B cell (primary cell): ENCODE measurements at regions not wholly inside any gene's neighbourhood (a gene's known extent, or its start where the extent isn't known, plus 50 kb on each side); places are given as distances from the start of the nearest gene placed in this dataset.

Source experiments
- EZH2 ChIP-seq: IDR thresholded peaks from 2 replicates; pipeline ENCODE4 v1.6.1; 2012; ENCODE audit warnings: borderline replicate concordance, low read depth, mild to moderate bottlenecking, moderate library complexity, low read length; ENCODE audit not compliant: insufficient read depth, poor library complexity, severe bottlenecking
- TF ChIP-seq, protein P1 (sequence below): fragments of 200-600 bp; IDR thresholded peaks from one replicate; pipeline ENCODE4 v1.8.0; 2022; ENCODE audit warnings: antibody characterized with exemption, mild to moderate bottlenecking

DNA sequence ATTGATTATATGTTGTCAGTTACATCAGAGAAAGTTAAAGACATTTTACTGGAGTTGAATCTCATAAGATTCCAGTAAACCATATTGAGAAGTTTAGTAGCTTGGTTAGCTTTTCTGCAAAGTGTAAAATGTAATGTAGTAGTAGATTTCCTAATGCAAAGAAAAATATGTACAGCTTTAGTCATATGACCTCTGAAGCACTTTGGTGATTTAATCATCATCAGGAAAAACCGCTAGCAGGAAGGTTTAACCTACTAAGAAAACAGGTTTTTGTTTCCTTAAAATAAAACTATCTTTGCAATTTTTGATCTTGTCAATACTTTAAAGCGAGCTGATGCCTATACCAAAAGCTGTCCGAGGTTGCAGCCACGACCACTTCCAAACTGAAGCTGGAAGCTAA is 364.6 kb upstream of the ZNF385D start:
- no peak for TF ChIP-seq EZH2
- TF ChIP-seq, protein P1, sequence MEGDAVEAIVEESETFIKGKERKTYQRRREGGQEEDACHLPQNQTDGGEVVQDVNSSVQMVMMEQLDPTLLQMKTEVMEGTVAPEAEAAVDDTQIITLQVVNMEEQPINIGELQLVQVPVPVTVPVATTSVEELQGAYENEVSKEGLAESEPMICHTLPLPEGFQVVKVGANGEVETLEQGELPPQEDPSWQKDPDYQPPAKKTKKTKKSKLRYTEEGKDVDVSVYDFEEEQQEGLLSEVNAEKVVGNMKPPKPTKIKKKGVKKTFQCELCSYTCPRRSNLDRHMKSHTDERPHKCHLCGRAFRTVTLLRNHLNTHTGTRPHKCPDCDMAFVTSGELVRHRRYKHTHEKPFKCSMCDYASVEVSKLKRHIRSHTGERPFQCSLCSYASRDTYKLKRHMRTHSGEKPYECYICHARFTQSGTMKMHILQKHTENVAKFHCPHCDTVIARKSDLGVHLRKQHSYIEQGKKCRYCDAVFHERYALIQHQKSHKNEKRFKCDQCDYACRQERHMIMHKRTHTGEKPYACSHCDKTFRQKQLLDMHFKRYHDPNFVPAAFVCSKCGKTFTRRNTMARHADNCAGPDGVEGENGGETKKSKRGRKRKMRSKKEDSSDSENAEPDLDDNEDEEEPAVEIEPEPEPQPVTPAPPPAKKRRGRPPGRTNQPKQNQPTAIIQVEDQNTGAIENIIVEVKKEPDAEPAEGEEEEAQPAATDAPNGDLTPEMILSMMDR: no peak
